GM21390 (cell line): ENCODE measurements at regions not wholly inside any gene's neighbourhood (a gene's known extent, or its start where the extent isn't known, plus 50 kb on each side); places are given as distances from the start of the nearest gene placed in this dataset.

Experiments
- ATAC-seq: cut with Tn5 transposase; IDR thresholded peaks from one replicate; pipeline ENCODE4 v1.9.1; 2021; ENCODE audit not compliant: unreplicated experiment

GRCh38 chr5:98989727-98990126, 60.9 kb upstream of the CHD1 start:
- ATAC-seq: no peak

GRCh38 chr5:98986587-98986986, 57.8 kb upstream of the CHD1 start:
- no peak for ATAC-seq

GRCh38 chr5:98982880-98983279, 54.1 kb upstream of the CHD1 start:
- ATAC-seq: no peak
